Gastroesophageal sphincter (tissue), 3 donors: ENCODE measurements at regions not wholly inside any gene's neighbourhood (a gene's known extent, or its start where the extent isn't known, plus 50 kb on each side); places are given as distances from the start of the nearest gene placed in this dataset.

Experiments
- EP300 ChIP-seq: sonication (generic); formaldehyde crosslinking; IDR thresholded peaks from one replicate; pipeline ENCODE4 v1.6.1; 2017; ENCODE audit warnings: antibody characterized with exemption, mild to moderate bottlenecking
- POLR2A ChIP-seq, 2 donors: fragments of 450-650 bp; IDR thresholded peaks; one replicate each; pipeline ENCODE4 v1.6.1; 2017; ENCODE audit warnings: antibody characterized with exemption in 2 of 2, mild to moderate bottlenecking in 2 of 2, moderate library complexity in 1 of 2
- TF ChIP-seq, protein P1 (sequence below), 4 experiments: fragments of 200-600 bp in 2 of 4; fragments of 450-650 bp in 2 of 4; sonication (generic) in 1 of 4; IDR thresholded peaks; one replicate each; pipeline ENCODE4 v1.5.1; 2017 to 2019; ENCODE audit warnings: antibody characterized with exemption in 4 of 4, mild to moderate bottlenecking in 2 of 4, moderate library complexity in 2 of 4

DNA sequence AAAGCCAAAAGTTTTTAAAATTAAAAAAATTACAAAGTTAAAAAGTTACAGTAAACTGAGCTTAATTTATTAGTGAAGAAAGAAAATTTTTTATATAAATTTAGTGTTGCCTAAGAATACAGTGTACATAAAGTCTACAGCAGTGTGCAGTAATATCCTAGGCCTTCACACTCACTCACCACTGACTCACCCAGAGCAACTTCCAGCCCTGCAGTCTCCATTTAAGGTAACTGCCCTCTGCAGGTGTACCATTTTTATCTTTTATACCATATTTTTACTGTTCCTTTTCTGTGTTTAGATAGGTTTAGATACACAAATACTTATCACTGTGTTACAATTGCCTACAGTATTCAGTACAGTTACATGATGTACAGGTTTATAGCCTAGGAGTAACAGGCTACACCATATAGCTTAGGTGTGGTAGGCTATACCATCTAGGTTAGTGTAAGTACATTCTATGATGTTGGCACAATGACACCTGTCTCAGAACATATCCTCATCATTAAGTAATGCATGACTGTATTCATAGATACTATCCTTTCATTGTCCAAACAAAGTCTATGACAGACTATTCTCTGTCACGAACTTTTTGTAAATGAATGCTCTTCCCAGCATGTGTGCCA, 78.6 kb upstream of the PBX1 start:
- TF ChIP-seq, protein P1, sequence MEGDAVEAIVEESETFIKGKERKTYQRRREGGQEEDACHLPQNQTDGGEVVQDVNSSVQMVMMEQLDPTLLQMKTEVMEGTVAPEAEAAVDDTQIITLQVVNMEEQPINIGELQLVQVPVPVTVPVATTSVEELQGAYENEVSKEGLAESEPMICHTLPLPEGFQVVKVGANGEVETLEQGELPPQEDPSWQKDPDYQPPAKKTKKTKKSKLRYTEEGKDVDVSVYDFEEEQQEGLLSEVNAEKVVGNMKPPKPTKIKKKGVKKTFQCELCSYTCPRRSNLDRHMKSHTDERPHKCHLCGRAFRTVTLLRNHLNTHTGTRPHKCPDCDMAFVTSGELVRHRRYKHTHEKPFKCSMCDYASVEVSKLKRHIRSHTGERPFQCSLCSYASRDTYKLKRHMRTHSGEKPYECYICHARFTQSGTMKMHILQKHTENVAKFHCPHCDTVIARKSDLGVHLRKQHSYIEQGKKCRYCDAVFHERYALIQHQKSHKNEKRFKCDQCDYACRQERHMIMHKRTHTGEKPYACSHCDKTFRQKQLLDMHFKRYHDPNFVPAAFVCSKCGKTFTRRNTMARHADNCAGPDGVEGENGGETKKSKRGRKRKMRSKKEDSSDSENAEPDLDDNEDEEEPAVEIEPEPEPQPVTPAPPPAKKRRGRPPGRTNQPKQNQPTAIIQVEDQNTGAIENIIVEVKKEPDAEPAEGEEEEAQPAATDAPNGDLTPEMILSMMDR (IDR thresholded peaks at IDR 0.05), result no peak
- TF ChIP-seq POLR2A (IDR thresholded peaks at IDR 0.05), result no peak
- TF ChIP-seq EP300, result no peak
